ENCODE measurements at regions not wholly inside any gene's neighbourhood (a gene's known extent, or its start where the extent isn't known, plus 50 kb on each side); places are given as distances from the start of the nearest gene placed in this dataset.

GRCh38 chr18:70650878-70651277 lies 362.0 kb downstream of the SOCS6 start:
- intact Hi-C loops (cut with micrococcal nuclease; ENCODE audit: unreplicated experiment) = no loop called here
- in situ Hi-C loops (cut with HindIII; ENCODE audit: low pct_unique_long_range_greater_than_20kb, low sequenced_read_pairs) = no loop called here
- Histone ChIP-seq H3K27ac (ENCODE audit: low read length) (no peak overlapping the region), H3K4me1 (ENCODE audit: control insufficient read depth, insufficient read depth, low read length) (no peaks in the 10 kb centered on the region), H3K36me3 (ENCODE audit: control insufficient read depth, insufficient read depth, low read length) (no peaks in the 10 kb centered on the region), H3K4me3 (ENCODE audit: low read depth in 2 of 2, low read length in 2 of 2) (no peak overlapping the region), H3K27me3 (ENCODE audit: control insufficient read depth, insufficient read depth, low read length) (no peaks in the 10 kb centered on the region), H3K9me3 (ENCODE audit: control insufficient read depth, insufficient read depth, low read depth, low read length) (no peaks in the 10 kb centered on the region)
- ChIA-PET CTCF (no interaction called here), POLR2A (no interaction called here)
- TF ChIP-seq SIN3A (IDR thresholded peaks at IDR 0.05; ENCODE audit: borderline replicate concordance, insufficient read depth, low read depth, low read length) (no peak), TCF7L2 (IDR thresholded peaks at IDR 0.05; ENCODE audit: low read depth, low read length) (no peak), POLR2AphosphoS5 (IDR thresholded peaks at IDR 0.05; ENCODE audit: low read depth, low read length) (no peak)
- TF ChIP-seq, protein P1, sequence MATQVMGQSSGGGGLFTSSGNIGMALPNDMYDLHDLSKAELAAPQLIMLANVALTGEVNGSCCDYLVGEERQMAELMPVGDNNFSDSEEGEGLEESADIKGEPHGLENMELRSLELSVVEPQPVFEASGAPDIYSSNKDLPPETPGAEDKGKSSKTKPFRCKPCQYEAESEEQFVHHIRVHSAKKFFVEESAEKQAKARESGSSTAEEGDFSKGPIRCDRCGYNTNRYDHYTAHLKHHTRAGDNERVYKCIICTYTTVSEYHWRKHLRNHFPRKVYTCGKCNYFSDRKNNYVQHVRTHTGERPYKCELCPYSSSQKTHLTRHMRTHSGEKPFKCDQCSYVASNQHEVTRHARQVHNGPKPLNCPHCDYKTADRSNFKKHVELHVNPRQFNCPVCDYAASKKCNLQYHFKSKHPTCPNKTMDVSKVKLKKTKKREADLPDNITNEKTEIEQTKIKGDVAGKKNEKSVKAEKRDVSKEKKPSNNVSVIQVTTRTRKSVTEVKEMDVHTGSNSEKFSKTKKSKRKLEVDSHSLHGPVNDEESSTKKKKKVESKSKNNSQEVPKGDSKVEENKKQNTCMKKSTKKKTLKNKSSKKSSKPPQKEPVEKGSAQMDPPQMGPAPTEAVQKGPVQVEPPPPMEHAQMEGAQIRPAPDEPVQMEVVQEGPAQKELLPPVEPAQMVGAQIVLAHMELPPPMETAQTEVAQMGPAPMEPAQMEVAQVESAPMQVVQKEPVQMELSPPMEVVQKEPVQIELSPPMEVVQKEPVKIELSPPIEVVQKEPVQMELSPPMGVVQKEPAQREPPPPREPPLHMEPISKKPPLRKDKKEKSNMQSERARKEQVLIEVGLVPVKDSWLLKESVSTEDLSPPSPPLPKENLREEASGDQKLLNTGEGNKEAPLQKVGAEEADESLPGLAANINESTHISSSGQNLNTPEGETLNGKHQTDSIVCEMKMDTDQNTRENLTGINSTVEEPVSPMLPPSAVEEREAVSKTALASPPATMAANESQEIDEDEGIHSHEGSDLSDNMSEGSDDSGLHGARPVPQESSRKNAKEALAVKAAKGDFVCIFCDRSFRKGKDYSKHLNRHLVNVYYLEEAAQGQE (IDR thresholded peaks at IDR 0.05; ENCODE audit: insufficient read depth in 1 of 2, low read depth in 2 of 2, low read length in 1 of 2) = no peak
- TF ChIP-seq, protein P2, sequence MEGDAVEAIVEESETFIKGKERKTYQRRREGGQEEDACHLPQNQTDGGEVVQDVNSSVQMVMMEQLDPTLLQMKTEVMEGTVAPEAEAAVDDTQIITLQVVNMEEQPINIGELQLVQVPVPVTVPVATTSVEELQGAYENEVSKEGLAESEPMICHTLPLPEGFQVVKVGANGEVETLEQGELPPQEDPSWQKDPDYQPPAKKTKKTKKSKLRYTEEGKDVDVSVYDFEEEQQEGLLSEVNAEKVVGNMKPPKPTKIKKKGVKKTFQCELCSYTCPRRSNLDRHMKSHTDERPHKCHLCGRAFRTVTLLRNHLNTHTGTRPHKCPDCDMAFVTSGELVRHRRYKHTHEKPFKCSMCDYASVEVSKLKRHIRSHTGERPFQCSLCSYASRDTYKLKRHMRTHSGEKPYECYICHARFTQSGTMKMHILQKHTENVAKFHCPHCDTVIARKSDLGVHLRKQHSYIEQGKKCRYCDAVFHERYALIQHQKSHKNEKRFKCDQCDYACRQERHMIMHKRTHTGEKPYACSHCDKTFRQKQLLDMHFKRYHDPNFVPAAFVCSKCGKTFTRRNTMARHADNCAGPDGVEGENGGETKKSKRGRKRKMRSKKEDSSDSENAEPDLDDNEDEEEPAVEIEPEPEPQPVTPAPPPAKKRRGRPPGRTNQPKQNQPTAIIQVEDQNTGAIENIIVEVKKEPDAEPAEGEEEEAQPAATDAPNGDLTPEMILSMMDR (IDR thresholded peaks at IDR 0.05) = no peak
- BruUV-seq (replicated peaks) = no TSS peak
- DNase-seq (ENCODE audit: low read depth, low spot score) = no peak
- no peak for ATAC-seq

DNA sequence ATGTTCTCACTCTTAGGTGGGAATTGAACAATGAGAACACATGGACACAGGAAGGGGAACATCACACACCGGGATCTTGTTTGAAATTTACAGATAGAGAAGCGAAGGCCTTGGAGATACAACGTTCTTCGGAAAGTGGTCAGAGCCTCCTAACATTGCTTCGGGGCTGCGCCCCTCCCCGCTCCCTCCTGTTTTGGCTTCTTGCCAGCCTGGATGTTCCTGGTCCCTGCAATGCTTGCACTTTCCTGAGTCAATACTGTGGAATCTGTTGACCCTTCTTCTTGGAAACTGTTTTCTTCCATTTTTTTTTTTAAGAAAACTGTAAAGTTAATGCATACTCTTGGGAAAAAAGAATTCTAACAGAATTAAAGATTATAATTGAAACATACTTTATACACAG lies 360.8 kb downstream of the SOCS6 start:
- intact Hi-C loops (cut with micrococcal nuclease; ENCODE audit: unreplicated experiment) = no loop called here
- H3K9me3 ChIP-seq (ENCODE audit: control insufficient read depth, insufficient read depth, low read depth, low read length) = no peaks in the 10 kb centered on the region
- ATAC-seq = no peak
- no peak overlapping the region for H3K27ac ChIP-seq (ENCODE audit: low read length)
- ChIA-PET POLR2A (no interaction called here), CTCF (no interaction called here)
- DNase-seq (ENCODE audit: low read depth, low spot score) = no peak
- H3K4me3 ChIP-seq (ENCODE audit: low read depth in 2 of 2, low read length in 2 of 2) = no peak overlapping the region
- TF ChIP-seq TCF7L2 (IDR thresholded peaks at IDR 0.05; ENCODE audit: low read depth, low read length) (no peak), POLR2AphosphoS5 (IDR thresholded peaks at IDR 0.05; ENCODE audit: low read depth, low read length) (no peak)
- in situ Hi-C loops (cut with HindIII; ENCODE audit: low pct_unique_long_range_greater_than_20kb, low sequenced_read_pairs) = no loop called here
- H3K36me3 ChIP-seq (ENCODE audit: control insufficient read depth, insufficient read depth, low read length) = no peaks in the 10 kb centered on the region
- no TSS peak for BruUV-seq (replicated peaks)
- no peaks in the 10 kb centered on the region for H3K27me3 ChIP-seq (ENCODE audit: control insufficient read depth, insufficient read depth, low read length)
- no peaks in the 10 kb centered on the region for H3K4me1 ChIP-seq (ENCODE audit: control insufficient read depth, insufficient read depth, low read length)

DNA sequence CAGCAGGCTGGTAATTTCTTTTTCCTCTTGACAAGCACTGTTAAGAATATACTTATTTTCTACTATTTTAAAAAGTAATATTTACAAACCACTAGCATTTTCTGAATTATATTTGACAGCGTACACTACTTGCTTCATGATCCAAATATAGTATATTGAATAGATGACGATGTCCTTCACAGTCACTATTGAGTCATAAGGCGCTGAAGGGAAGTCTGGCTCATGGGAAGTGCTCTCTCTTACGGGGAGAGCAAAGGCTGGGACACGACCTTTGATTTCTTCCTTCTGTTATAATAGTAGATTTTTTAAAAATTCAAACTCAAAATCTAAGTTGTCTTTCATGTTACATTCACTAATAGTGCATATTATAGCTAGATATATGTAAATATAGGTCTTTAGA lies 357.1 kb downstream of the SOCS6 start:
- in situ Hi-C loops (cut with HindIII; ENCODE audit: low pct_unique_long_range_greater_than_20kb, low sequenced_read_pairs) (no loop called here), intact Hi-C loops (cut with micrococcal nuclease; ENCODE audit: unreplicated experiment) (no loop called here)
- Histone ChIP-seq H3K27ac (ENCODE audit: low read length) (no peak overlapping the region), H3K4me1 (ENCODE audit: control insufficient read depth, insufficient read depth, low read length) (no peaks in the 10 kb centered on the region), H3K4me3 (ENCODE audit: low read depth in 2 of 2, low read length in 2 of 2) (no peak overlapping the region), H3K27me3 (ENCODE audit: control insufficient read depth, insufficient read depth, low read length) (no peaks in the 10 kb centered on the region), H3K9me3 (ENCODE audit: control insufficient read depth, insufficient read depth, low read depth, low read length) (no peaks in the 10 kb centered on the region), H3K36me3 (ENCODE audit: control insufficient read depth, insufficient read depth, low read length) (no peaks in the 10 kb centered on the region)
- POLR2A ChIA-PET = no interaction called here
- BruUV-seq (replicated peaks) = no TSS peak
- TF ChIP-seq TCF7L2 (IDR thresholded peaks at IDR 0.05; ENCODE audit: low read depth, low read length) (no peak), SIN3A (IDR thresholded peaks at IDR 0.05; ENCODE audit: borderline replicate concordance, insufficient read depth, low read depth, low read length) (no peak), POLR2AphosphoS5 (IDR thresholded peaks at IDR 0.05; ENCODE audit: low read depth, low read length) (no peak)
- TF ChIP-seq, protein P1 (IDR thresholded peaks at IDR 0.05; ENCODE audit: insufficient read depth in 1 of 2, low read depth in 2 of 2, low read length in 1 of 2) = no peak
- TF ChIP-seq, protein P2 (IDR thresholded peaks at IDR 0.05) = no peak
- DNase-seq (ENCODE audit: low read depth, low spot score) (no peak), ATAC-seq (no peak)
- CTCF ChIA-PET = interaction anchor here (0.5 kb wide), 1 partner anchor 12 kb away, joined by 5 read pairs; no protein-coding TSS in a partner anchor
